ENCODE measurements at regions not wholly inside any gene's neighbourhood (a gene's known extent, or its start where the extent isn't known, plus 50 kb on each side); places are given as distances from the start of the nearest gene placed in this dataset.

DNA sequence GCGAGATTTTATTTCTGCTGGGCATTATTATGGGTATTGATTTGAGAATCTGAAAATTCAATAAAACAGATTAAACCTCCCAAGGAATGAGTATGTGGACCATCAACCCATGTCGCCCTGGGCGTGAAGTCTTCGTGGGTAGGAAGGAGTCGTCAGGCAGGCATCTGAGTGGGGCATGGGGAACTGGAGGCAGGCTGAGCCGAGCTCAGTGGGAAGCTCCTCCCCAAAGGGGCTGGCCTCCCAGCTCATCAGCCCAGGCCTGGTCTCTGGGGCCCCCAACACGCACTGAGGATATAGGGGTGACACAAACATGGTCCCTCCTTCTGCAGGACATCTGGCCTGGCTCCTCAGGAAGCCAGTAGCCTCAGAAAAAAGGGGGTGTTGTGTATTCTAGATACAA, 265.2 kb downstream of the TFCP2L1 start:
- Mint-ChIP-seq H3K27ac (no peak overlapping the region), H3K4me1 (peaks cover 12% of the 10 kb centered on the region), H3K27me3 (ENCODE audit: low read depth) (peaks cover 52% of the 10 kb centered on the region), H3K4me3 (no peak overlapping the region), H3K36me3 (no peaks in the 10 kb centered on the region), H3K9me3 (peaks cover 6% of the 10 kb centered on the region)
- POLR2A ChIA-PET: no interaction called here
- CTCF ChIA-PET: interaction anchor here (1.0 to 1.1 kb wide), 3 partner anchors 56 to 109 kb away, joined by 3 to 5 read pairs (median 4); no protein-coding TSS in a partner anchor
- DNase-seq (ENCODE audit: low spot score): no peak
- TF ChIP-seq, protein P1, sequence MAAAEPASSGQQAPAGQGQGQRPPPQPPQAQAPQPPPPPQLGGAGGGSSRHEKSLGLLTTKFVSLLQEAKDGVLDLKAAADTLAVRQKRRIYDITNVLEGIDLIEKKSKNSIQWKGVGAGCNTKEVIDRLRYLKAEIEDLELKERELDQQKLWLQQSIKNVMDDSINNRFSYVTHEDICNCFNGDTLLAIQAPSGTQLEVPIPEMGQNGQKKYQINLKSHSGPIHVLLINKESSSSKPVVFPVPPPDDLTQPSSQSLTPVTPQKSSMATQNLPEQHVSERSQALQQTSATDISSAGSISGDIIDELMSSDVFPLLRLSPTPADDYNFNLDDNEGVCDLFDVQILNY (CRISPR knock-in tag; IDR thresholded peaks at IDR 0.05): no peak
- peak; percentile 19; the same call in 1 of the 2 replicates for ATAC-seq

DNA sequence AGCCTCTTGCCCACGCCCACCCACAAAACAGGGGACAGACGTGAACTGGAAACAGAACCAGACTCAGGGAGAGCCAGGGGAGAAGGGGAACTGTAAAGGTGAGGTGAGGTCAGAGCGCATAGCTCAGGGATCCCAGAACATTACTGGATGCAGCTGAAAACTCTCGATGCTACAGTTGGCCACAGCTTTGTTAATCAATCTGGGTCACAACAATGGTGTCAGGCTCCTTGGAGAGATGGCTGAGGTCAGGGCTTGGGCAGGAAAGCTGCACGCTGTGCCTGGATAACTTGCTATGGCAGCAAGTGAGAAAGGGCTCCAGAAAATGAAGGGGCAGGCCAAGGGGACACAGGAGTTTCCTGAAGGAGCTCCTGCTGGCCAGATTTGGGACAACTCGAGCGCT, 263.3 kb downstream of the TFCP2L1 start:
- no peak for DNase-seq (ENCODE audit: low spot score)
- POLR2A ChIA-PET: no interaction called here
- Mint-ChIP-seq H3K27me3 (ENCODE audit: low read depth) (peaks cover 55% of the 10 kb centered on the region), H3K4me1 (peaks cover 12% of the 10 kb centered on the region), H3K4me3 (no peak overlapping the region), H3K9me3 (peaks cover 6% of the 10 kb centered on the region), H3K36me3 (no peaks in the 10 kb centered on the region), H3K27ac (no peak overlapping the region)
- CTCF ChIA-PET: interaction anchor here (1.0 to 1.3 kb wide), 4 partner anchors 18 to 326 kb away, joined by 3 to 5 read pairs (median 3); no protein-coding TSS in a partner anchor
- TF ChIP-seq SP1 (CRISPR knock-in tag; conservative IDR thresholded peaks at IDR 0.05) (no peak), ESRRA (CRISPR knock-in tag; IDR thresholded peaks at IDR 0.05; ENCODE audit: borderline replicate concordance) (no peak), JUN (CRISPR knock-in tag; IDR thresholded peaks at IDR 0.05) (no peak), FOXK1 (CRISPR knock-in tag; IDR thresholded peaks at IDR 0.05) (no peak)
- TF ChIP-seq, protein P2, sequence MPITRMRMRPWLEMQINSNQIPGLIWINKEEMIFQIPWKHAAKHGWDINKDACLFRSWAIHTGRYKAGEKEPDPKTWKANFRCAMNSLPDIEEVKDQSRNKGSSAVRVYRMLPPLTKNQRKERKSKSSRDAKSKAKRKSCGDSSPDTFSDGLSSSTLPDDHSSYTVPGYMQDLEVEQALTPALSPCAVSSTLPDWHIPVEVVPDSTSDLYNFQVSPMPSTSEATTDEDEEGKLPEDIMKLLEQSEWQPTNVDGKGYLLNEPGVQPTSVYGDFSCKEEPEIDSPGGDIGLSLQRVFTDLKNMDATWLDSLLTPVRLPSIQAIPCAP (CRISPR knock-in tag; IDR thresholded peaks at IDR 0.05): no peak
- TF ChIP-seq, protein P3, sequence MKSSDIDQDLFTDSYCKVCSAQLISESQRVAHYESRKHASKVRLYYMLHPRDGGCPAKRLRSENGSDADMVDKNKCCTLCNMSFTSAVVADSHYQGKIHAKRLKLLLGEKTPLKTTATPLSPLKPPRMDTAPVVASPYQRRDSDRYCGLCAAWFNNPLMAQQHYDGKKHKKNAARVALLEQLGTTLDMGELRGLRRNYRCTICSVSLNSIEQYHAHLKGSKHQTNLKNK (CRISPR knock-in tag; IDR thresholded peaks at IDR 0.05): no peak
- TF ChIP-seq, protein P4, sequence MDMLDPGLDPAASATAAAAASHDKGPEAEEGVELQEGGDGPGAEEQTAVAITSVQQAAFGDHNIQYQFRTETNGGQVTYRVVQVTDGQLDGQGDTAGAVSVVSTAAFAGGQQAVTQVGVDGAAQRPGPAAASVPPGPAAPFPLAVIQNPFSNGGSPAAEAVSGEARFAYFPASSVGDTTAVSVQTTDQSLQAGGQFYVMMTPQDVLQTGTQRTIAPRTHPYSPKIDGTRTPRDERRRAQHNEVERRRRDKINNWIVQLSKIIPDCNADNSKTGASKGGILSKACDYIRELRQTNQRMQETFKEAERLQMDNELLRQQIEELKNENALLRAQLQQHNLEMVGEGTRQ (CRISPR knock-in tag; IDR thresholded peaks at IDR 0.05): no peak
- TF ChIP-seq, protein P5, sequence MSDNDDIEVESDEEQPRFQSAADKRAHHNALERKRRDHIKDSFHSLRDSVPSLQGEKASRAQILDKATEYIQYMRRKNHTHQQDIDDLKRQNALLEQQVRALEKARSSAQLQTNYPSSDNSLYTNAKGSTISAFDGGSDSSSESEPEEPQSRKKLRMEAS (CRISPR knock-in tag; IDR thresholded peaks at IDR 0.05): no peak
- TF ChIP-seq, protein P6, sequence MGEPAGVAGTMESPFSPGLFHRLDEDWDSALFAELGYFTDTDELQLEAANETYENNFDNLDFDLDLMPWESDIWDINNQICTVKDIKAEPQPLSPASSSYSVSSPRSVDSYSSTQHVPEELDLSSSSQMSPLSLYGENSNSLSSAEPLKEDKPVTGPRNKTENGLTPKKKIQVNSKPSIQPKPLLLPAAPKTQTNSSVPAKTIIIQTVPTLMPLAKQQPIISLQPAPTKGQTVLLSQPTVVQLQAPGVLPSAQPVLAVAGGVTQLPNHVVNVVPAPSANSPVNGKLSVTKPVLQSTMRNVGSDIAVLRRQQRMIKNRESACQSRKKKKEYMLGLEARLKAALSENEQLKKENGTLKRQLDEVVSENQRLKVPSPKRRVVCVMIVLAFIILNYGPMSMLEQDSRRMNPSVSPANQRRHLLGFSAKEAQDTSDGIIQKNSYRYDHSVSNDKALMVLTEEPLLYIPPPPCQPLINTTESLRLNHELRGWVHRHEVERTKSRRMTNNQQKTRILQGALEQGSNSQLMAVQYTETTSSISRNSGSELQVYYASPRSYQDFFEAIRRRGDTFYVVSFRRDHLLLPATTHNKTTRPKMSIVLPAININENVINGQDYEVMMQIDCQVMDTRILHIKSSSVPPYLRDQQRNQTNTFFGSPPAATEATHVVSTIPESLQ (CRISPR knock-in tag; IDR thresholded peaks at IDR 0.05): no peak
- TF ChIP-seq, protein P7, sequence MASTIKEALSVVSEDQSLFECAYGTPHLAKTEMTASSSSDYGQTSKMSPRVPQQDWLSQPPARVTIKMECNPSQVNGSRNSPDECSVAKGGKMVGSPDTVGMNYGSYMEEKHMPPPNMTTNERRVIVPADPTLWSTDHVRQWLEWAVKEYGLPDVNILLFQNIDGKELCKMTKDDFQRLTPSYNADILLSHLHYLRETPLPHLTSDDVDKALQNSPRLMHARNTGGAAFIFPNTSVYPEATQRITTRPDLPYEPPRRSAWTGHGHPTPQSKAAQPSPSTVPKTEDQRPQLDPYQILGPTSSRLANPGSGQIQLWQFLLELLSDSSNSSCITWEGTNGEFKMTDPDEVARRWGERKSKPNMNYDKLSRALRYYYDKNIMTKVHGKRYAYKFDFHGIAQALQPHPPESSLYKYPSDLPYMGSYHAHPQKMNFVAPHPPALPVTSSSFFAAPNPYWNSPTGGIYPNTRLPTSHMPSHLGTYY (CRISPR knock-in tag; IDR thresholded peaks at IDR 0.05): no peak
- ATAC-seq: no peak

DNA sequence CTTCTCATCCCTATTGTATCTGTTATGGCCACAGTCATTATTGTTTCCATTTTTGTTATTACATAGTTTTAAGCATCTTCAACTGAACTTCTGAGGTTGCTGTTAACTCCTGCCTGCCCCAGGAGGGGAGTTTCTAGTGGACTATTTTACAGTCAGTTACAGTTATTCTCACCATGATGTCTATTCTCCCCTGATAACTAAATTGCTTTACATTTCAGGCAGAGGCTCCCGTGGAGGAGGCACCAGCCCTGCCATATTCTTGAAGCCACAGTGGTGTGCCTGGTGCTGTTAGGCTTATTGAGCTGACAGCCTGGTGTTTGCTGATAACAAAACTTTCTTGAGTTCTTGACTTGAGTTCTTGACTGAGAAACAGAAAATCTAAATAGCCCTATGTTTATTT, 256.4 kb downstream of the TFCP2L1 start:
- H3K4me3 Mint-ChIP-seq: no peak overlapping the region
- H3K27me3 Mint-ChIP-seq (ENCODE audit: low read depth): peaks cover 69% of the 10 kb centered on the region
- ATAC-seq (no peak), DNase-seq (ENCODE audit: low spot score) (no peak)
- CTCF ChIA-PET: interaction anchor here (1.0 to 1.5 kb wide), 2 partner anchors 51 to 332 kb away, joined by 3 to 5 read pairs; no protein-coding TSS in a partner anchor
- no peak overlapping the region for H3K27ac Mint-ChIP-seq
- no peaks in the 10 kb centered on the region for H3K4me1 Mint-ChIP-seq
- no peaks in the 10 kb centered on the region for H3K36me3 Mint-ChIP-seq
- H3K9me3 Mint-ChIP-seq: peaks cover 6% of the 10 kb centered on the region
- POLR2A ChIA-PET: no interaction called here
- TF ChIP-seq, protein P8, sequence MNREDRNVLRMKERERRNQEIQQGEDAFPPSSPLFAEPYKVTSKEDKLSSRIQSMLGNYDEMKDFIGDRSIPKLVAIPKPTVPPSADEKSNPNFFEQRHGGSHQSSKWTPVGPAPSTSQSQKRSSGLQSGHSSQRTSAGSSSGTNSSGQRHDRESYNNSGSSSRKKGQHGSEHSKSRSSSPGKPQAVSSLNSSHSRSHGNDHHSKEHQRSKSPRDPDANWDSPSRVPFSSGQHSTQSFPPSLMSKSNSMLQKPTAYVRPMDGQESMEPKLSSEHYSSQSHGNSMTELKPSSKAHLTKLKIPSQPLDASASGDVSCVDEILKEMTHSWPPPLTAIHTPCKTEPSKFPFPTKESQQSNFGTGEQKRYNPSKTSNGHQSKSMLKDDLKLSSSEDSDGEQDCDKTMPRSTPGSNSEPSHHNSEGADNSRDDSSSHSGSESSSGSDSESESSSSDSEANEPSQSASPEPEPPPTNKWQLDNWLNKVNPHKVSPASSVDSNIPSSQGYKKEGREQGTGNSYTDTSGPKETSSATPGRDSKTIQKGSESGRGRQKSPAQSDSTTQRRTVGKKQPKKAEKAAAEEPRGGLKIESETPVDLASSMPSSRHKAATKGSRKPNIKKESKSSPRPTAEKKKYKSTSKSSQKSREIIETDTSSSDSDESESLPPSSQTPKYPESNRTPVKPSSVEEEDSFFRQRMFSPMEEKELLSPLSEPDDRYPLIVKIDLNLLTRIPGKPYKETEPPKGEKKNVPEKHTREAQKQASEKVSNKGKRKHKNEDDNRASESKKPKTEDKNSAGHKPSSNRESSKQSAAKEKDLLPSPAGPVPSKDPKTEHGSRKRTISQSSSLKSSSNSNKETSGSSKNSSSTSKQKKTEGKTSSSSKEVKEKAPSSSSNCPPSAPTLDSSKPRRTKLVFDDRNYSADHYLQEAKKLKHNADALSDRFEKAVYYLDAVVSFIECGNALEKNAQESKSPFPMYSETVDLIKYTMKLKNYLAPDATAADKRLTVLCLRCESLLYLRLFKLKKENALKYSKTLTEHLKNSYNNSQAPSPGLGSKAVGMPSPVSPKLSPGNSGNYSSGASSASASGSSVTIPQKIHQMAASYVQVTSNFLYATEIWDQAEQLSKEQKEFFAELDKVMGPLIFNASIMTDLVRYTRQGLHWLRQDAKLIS (CRISPR knock-in tag; IDR thresholded peaks at IDR 0.05; ENCODE audit: borderline replicate concordance): no peak
- no peak for TF ChIP-seq ZNF219 (CRISPR knock-in tag; IDR thresholded peaks at IDR 0.05; ENCODE audit: borderline replicate concordance)
- TF ChIP-seq, protein P6 (CRISPR knock-in tag; IDR thresholded peaks at IDR 0.05): no peak
- TF ChIP-seq PRRX2 (CRISPR knock-in tag; IDR thresholded peaks at IDR 0.05): no peak
- no peak for TF ChIP-seq FOXK1 (CRISPR knock-in tag; IDR thresholded peaks at IDR 0.05)
- no peak for TF ChIP-seq ATF1 (CRISPR knock-in tag; IDR thresholded peaks at IDR 0.05)
- TF ChIP-seq, protein P1 (CRISPR knock-in tag; IDR thresholded peaks at IDR 0.05): no peak
- TF ChIP-seq ETV6 (CRISPR knock-in tag; IDR thresholded peaks at IDR 0.05): no peak
- TF ChIP-seq, protein P5 (CRISPR knock-in tag; IDR thresholded peaks at IDR 0.05): no peak
- TF ChIP-seq NR2C2 (CRISPR knock-in tag; IDR thresholded peaks at IDR 0.05): no peak
